ENCODE measurements at regions not wholly inside any gene's neighbourhood (a gene's known extent, or its start where the extent isn't known, plus 50 kb on each side); places are given as distances from the start of the nearest gene placed in this dataset.
"Not testable (repeated sequence)": the region's sequence is repeated elsewhere in the genome, so short reads cannot be mapped to it uniquely, and the experiment has no call there.

DNA sequence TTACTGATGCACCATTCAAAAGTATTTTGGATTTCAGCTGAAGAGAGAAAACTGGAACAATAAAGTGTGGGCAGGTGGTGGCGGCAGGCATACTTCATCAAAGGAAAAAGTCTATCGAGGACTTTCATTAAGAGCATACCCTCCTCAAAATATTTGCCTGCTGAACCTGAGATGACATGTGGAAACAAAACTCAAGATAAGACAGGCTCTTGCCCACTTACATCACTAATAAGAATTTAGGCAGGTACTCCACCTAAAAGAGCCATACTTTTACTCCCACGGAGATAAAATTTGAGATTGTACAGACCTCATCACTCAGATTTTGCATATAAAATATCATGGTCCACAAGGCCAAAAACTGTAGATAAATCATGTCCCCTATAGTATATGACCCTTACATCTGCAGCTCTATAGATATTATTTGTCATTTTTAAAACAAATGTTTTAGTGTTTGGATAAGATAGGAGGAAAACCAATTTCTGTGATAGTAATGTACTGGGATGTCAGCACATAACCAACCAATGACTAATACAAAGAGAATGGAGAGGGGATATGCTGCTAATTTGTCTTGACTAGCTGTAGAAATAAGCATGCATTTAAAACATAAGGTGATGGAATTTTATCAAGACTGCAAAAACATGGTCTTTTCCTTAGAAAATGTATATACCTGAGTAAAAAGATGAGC, 730.6 kb upstream of the ZNF608 start:
- no peak for DNase-seq (ENCODE audit: insufficient read length)
- TF ChIP-seq POLR2A (IDR thresholded peaks at IDR 0.05; ENCODE audit: low read depth, low read length) (no peak), TAF1 (IDR thresholded peaks at IDR 0.05; ENCODE audit: borderline replicate concordance, low read depth, low read length) (no peak), POLR2AphosphoS5 (IDR thresholded peaks at IDR 0.05; ENCODE audit: low read depth, low read length) (no peak)
- FAIRE-seq, result no peak

DNA sequence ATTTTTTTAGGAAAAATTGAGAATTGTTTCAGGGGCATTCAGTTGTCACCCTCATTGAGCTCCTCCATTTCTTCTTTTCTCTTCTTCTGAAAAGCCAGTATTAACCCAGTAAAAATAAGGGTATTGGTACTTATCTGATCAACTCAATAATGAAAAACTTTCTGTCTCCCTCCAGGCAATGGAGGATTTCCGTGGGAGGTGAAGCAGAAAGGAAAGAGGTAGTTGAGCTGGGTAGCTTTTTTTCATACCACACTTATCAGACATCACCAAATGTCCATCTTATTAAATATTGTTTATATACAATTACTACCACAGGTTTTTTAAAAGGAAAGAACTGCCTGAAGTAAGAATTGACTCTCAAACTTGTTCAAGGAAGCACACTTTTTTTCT, 731.1 kb upstream of the ZNF608 start:
- FAIRE-seq, result no peak

GRCh38 chr5:125478599-125478998, 732.2 kb upstream of the ZNF608 start:
- TF ChIP-seq POLR2AphosphoS5 (IDR thresholded peaks at IDR 0.05; ENCODE audit: low read depth, low read length) (no peak), POLR2A (IDR thresholded peaks at IDR 0.05; ENCODE audit: low read depth, low read length) (no peak), TAF1 (IDR thresholded peaks at IDR 0.05; ENCODE audit: borderline replicate concordance, low read depth, low read length) (no peak)
- FAIRE-seq, result no peak
- no peak for DNase-seq (ENCODE audit: insufficient read length)

More for the DNA sequence above, 731.1 kb upstream of the ZNF608 start:
- TF ChIP-seq POLR2A (IDR thresholded peaks at IDR 0.05; ENCODE audit: low read depth, low read length) (no peak), TAF1 (IDR thresholded peaks at IDR 0.05; ENCODE audit: borderline replicate concordance, low read depth, low read length) (no peak), POLR2AphosphoS5 (IDR thresholded peaks at IDR 0.05; ENCODE audit: low read depth, low read length) (no peak)
- no peak for DNase-seq (ENCODE audit: insufficient read length)

- DNase-seq (ENCODE audit: insufficient read length) (no peak), FAIRE-seq (no peak)
- TF ChIP-seq TAF1 (IDR thresholded peaks at IDR 0.05; ENCODE audit: borderline replicate concordance, low read depth, low read length), result no peak
- TF ChIP-seq POLR2AphosphoS5 (IDR thresholded peaks at IDR 0.05; ENCODE audit: low read depth, low read length), result no peak
- TF ChIP-seq POLR2A (IDR thresholded peaks at IDR 0.05; ENCODE audit: low read depth, low read length), result no peak
Observed at GRCh38 chr5:125480911-125481310, 734.5 kb upstream of the ZNF608 start.

DNA sequence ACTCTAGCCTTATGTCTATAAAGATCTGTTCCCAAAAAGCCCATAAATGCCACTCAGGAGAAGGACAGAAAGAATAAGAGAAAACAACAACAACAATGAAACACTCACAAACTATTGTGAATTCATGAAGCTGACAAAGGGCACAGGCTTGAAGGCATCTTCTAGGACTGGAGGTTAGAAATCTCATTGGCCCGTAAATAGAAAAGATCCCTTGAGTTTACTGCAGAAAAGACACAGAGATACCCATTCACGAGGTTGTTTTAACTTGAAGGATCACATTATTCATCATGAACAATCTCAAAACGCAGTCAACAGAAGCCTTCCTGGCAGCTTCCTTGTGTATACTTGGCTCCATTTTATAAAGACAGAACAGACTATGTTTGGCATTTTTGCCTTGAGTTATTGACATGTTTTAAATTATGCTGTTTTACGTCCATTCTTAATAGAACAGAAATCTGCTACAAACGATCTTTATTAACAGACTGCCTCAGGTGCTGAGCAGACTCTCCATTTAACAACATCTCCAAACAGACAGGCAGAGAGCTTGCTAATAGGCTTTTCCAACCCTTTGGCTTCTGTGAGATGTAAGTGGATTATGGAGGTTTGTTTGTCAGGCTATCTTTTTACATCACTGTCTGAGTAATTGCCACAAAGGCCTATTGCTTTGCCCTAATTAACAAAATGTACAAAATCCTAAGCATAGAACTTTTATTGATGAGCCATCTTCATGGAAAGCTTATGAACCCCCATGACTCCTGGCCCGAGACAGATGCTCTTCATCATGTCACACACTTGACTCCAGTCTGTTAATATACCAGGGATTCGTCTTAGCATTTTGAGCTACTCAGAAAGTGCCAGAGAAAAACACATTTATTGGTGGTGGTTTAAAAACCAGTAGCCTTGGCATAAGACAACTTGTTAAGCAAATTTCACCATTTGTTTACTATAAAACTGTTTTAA, 735.3 kb upstream of the ZNF608 start:
- DNase-seq (ENCODE audit: insufficient read length) (no peak), FAIRE-seq (no peak)

DNA sequence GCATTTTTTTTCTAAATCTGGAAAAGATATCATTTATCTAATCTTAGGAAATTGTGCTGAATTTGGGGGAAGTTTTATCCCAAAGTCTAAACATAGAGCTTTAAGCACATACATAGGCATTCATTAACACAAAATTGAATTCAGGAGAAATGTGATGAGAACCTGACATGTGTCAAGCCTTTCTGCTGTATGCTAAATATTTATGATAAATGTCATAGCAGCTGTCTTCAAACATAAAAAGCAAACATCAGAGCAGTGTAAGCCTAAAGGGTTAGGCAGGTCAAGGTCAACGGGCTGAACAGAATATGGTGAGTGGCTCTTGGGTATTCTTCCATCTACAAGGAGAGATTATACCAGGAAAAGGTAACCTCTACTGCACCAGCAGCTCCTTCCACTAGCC, 737.2 kb upstream of the ZNF608 start:
- TF ChIP-seq TAF1 (IDR thresholded peaks at IDR 0.05; ENCODE audit: borderline replicate concordance, low read depth, low read length) (no peak), POLR2AphosphoS5 (IDR thresholded peaks at IDR 0.05; ENCODE audit: low read depth, low read length) (no peak), POLR2A (IDR thresholded peaks at IDR 0.05; ENCODE audit: low read depth, low read length) (no peak)
- no peak for FAIRE-seq
- no peak for DNase-seq (ENCODE audit: insufficient read length)

More for the DNA sequence above, 735.3 kb upstream of the ZNF608 start:
- no peak for TF ChIP-seq TAF1 (IDR thresholded peaks at IDR 0.05; ENCODE audit: borderline replicate concordance, low read depth, low read length)
- TF ChIP-seq POLR2AphosphoS5 (IDR thresholded peaks at IDR 0.05; ENCODE audit: low read depth, low read length), result no peak
- no peak for TF ChIP-seq POLR2A (IDR thresholded peaks at IDR 0.05; ENCODE audit: low read depth, low read length)

GRCh38 chr5:125484272-125484741, 737.9 kb upstream of the ZNF608 start:
- FAIRE-seq (no peak), DNase-seq (ENCODE audit: insufficient read length) (no peak)
- TF ChIP-seq POLR2A (IDR thresholded peaks at IDR 0.05; ENCODE audit: low read depth, low read length) (no peak), TAF1 (IDR thresholded peaks at IDR 0.05; ENCODE audit: borderline replicate concordance, low read depth, low read length) (no peak), POLR2AphosphoS5 (IDR thresholded peaks at IDR 0.05; ENCODE audit: low read depth, low read length) (no peak)

DNA sequence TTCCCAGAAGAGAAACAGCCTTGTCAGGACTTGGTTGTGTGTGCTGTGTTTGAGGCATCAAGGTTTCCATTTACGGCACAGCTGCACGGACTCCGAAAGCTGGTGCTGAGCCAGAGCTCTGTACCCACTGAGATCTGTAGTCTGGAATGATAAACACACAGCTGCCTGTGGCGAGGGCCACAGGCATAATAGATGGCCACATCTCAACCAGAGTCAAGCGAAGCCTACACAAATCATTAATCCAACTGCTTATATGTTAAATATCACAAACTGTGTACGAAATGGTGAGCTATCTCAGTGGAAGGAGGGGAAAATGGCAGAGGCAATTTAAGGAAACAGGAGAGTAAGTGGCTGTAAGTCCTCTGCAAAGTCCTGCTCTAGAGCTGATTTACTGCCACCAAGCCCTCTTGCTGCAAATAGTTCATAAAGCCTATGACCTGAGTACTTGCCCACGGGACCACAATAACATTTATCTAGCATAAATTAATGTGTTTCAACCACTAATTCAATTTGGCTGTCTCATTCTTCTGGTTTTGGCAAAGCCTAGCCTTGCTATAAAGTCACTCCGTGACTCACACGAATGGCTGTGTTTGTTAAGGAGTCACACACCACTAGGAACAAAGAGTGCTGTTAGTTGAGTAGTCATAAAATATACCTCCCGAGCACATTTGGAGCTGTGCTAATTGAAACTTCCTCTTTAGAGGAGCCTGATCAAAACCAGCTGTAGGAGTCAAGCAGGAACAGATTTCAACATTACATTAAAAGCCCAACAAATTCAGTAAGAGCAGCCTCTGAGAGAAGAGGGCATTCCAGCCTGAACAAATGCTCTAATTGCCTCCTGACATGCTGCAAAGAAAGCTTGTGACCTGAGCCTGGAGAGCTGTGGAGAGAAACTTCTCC, 738.6 kb upstream of the ZNF608 start:
- TF ChIP-seq POLR2AphosphoS5 (IDR thresholded peaks at IDR 0.05; ENCODE audit: low read depth, low read length) (no peak), POLR2A (IDR thresholded peaks at IDR 0.05; ENCODE audit: low read depth, low read length) (no peak), TAF1 (IDR thresholded peaks at IDR 0.05; ENCODE audit: borderline replicate concordance, low read depth, low read length) (no peak)
- DNase-seq (ENCODE audit: insufficient read length), result no peak
- no peak for FAIRE-seq

GRCh38 chr5:125485771-125486170, 739.3 kb upstream of the ZNF608 start:
- no peak for TF ChIP-seq POLR2A (IDR thresholded peaks at IDR 0.05; ENCODE audit: low read depth, low read length)
- TF ChIP-seq POLR2AphosphoS5 (IDR thresholded peaks at IDR 0.05; ENCODE audit: low read depth, low read length), result no peak
- no peak for TF ChIP-seq TAF1 (IDR thresholded peaks at IDR 0.05; ENCODE audit: borderline replicate concordance, low read depth, low read length)
- DNase-seq (ENCODE audit: insufficient read length) (no peak), FAIRE-seq (no peak)

DNA sequence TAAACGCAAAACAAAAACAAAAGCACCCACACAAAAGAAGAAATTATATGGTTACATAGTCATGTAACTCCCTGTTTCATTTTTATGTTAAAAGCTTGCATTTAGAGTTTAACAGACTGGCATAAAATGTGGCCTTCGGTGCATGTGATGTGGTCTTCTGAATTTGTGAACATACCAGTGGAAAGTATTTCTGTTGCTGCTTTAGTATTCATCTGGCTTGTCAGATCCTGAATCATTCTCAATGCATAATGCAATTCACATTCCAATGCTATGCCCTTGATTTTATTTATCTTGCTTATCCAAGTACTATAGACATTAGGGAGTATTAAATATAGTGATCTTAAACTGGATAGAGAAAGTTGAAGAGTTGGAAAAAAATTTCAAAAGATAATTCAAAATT, 740.2 kb upstream of the ZNF608 start:
- no peak for FAIRE-seq
- TF ChIP-seq TAF1 (IDR thresholded peaks at IDR 0.05; ENCODE audit: borderline replicate concordance, low read depth, low read length), result no peak
- no peak for TF ChIP-seq POLR2A (IDR thresholded peaks at IDR 0.05; ENCODE audit: low read depth, low read length)
- no peak for TF ChIP-seq POLR2AphosphoS5 (IDR thresholded peaks at IDR 0.05; ENCODE audit: low read depth, low read length)
- no peak for DNase-seq (ENCODE audit: insufficient read length)

DNA sequence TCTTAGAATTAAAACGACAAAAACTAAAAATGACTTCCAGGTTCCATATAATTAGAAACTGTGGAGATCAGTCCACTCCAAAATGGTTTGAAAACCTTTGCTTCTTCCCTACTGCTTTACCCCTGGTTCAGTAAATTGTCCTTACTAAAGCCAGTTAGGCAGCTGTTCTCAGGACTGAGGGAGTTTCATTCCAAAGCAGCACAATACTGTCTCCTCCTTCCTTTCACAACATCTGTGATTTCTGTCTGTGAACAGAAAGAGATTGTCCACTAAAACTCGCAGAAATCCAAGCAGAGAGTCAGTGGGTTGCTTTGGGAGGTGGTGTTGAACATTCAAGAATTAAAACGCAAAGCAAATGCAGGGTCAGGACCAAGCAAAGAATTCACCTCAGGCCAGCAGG, 740.8 kb upstream of the ZNF608 start:
- FAIRE-seq (no peak), DNase-seq (ENCODE audit: insufficient read length) (no peak)
- TF ChIP-seq POLR2A (IDR thresholded peaks at IDR 0.05; ENCODE audit: low read depth, low read length) (no peak), TAF1 (IDR thresholded peaks at IDR 0.05; ENCODE audit: borderline replicate concordance, low read depth, low read length) (no peak), POLR2AphosphoS5 (IDR thresholded peaks at IDR 0.05; ENCODE audit: low read depth, low read length) (no peak)

GRCh38 chr5:125487652-125488051, 741.2 kb upstream of the ZNF608 start:
- not testable (repeated sequence) for FAIRE-seq; DNase-seq (ENCODE audit: insufficient read length)

Measured in GM12892 (cell line).